ENCODE measurements at regions not wholly inside any gene's neighbourhood (a gene's known extent, or its start where the extent isn't known, plus 50 kb on each side); places are given as distances from the start of the nearest gene placed in this dataset.

GRCh38 chr2:37869771-37870170 lies 55.3 kb upstream of the RMDN2 start:
- CTCF ChIA-PET, result interaction anchor here (0.8 to 1.7 kb wide), 3 partner anchors 11 to 455 kb away, joined by 3 to 4 read pairs (median 3); no protein-coding TSS in a partner anchor
- POLR2A ChIA-PET, result interaction anchor here (0.6 kb wide), 1 partner anchor 69 kb away, joined by 3 read pairs; no protein-coding TSS in a partner anchor
- no peak for TF ChIP-seq CTCF (IDR thresholded peaks at IDR 0.05; ENCODE audit: insufficient read depth, low read depth, low read length)
- Histone ChIP-seq H3K27me3 (ENCODE audit: control insufficient read depth, insufficient read depth, low read length) (no peaks in the 10 kb centered on the region), H3K4me3 (ENCODE audit: low read depth, low read length) (no peak overlapping the region), H3K36me3 (ENCODE audit: control insufficient read depth, insufficient read depth, low read length) (no peaks in the 10 kb centered on the region)
- DNase-seq (ENCODE audit: low read depth), result peak; percentile 33

GRCh38 chr2:37870829-37871228 lies 54.3 kb upstream of the RMDN2 start:
- POLR2A ChIA-PET, result no interaction called here
- Histone ChIP-seq H3K36me3 (ENCODE audit: control insufficient read depth, insufficient read depth, low read length) (no peaks in the 10 kb centered on the region), H3K4me3 (ENCODE audit: low read depth, low read length) (no peak overlapping the region), H3K27me3 (ENCODE audit: control insufficient read depth, insufficient read depth, low read length) (no peaks in the 10 kb centered on the region)
- DNase-seq (ENCODE audit: low read depth), result no peak
- CTCF ChIA-PET, result no interaction called here
- TF ChIP-seq CTCF (IDR thresholded peaks at IDR 0.05; ENCODE audit: insufficient read depth, low read depth, low read length), result no peak

GRCh38 chr2:37871456-37872191 lies 53.5 kb upstream of the RMDN2 start:
- Histone ChIP-seq H3K4me3 (ENCODE audit: low read depth, low read length) (no peak overlapping the region), H3K36me3 (ENCODE audit: control insufficient read depth, insufficient read depth, low read length) (no peaks in the 10 kb centered on the region), H3K27me3 (ENCODE audit: control insufficient read depth, insufficient read depth, low read length) (no peaks in the 10 kb centered on the region)
- POLR2A ChIA-PET, result no interaction called here
- CTCF ChIA-PET, result interaction anchor here (1.2 to 11.6 kb wide), 3 partner anchors 39 to 476 kb away, joined by 4 to 130 read pairs (median 5); no protein-coding TSS in a partner anchor
- peak; percentile 80 for DNase-seq (ENCODE audit: low read depth)
- TF ChIP-seq CTCF (IDR thresholded peaks at IDR 0.05; ENCODE audit: insufficient read depth, low read depth, low read length), result no peak

GRCh38 chr2:37872192-37872750 lies 52.8 kb upstream of the RMDN2 start:
- TF ChIP-seq CTCF (IDR thresholded peaks at IDR 0.05; ENCODE audit: insufficient read depth, low read depth, low read length), result no peak
- POLR2A ChIA-PET, result no interaction called here

GRCh38 chr2:37873229-37873628 lies 51.9 kb upstream of the RMDN2 start:
- no peaks in the 10 kb centered on the region for H3K36me3 ChIP-seq (ENCODE audit: control insufficient read depth, insufficient read depth, low read length)
- no peak for DNase-seq (ENCODE audit: low read depth)
- ChIA-PET POLR2A (no interaction called here), CTCF (interaction anchor here (1.4 to 11.6 kb wide), 4 partner anchors 14 to 478 kb away, joined by 3 to 130 read pairs (median 4); no protein-coding TSS in a partner anchor)
- no peak for TF ChIP-seq CTCF (IDR thresholded peaks at IDR 0.05; ENCODE audit: insufficient read depth, low read depth, low read length)
- H3K27me3 ChIP-seq (ENCODE audit: control insufficient read depth, insufficient read depth, low read length), result no peaks in the 10 kb centered on the region
- no peak overlapping the region for H3K4me3 ChIP-seq (ENCODE audit: low read depth, low read length)

More at GRCh38 chr2:37872192-37872750, 52.8 kb upstream of the RMDN2 start:
- H3K27me3 ChIP-seq (ENCODE audit: control insufficient read depth, insufficient read depth, low read length), result no peaks in the 10 kb centered on the region
- H3K36me3 ChIP-seq (ENCODE audit: control insufficient read depth, insufficient read depth, low read length), result no peaks in the 10 kb centered on the region
- CTCF ChIA-PET, result interaction anchor here (1.2 to 11.6 kb wide), 4 partner anchors 40 to 477 kb away, joined by 3 to 130 read pairs (median 4); no protein-coding TSS in a partner anchor
- DNase-seq (ENCODE audit: low read depth), result no peak
- H3K4me3 ChIP-seq (ENCODE audit: low read depth, low read length), result no peak overlapping the region

Data from BJ (cell line).